Trophoblast cell (in vitro differentiated cells and primary cell): ENCODE measurements at regions not wholly inside any gene's neighbourhood (a gene's known extent, or its start where the extent isn't known, plus 50 kb on each side); places are given as distances from the start of the nearest gene placed in this dataset.

Experiments used
- DNase-seq, 2 donors: peaks; one replicate each; pipeline ENCODE4 v3.0.0-alpha.2; 2016
- H2AFZ ChIP-seq: 2 replicates; pipeline ENCODE4 v1.6.1; 2013; ENCODE audit warnings: low read length, moderate library complexity, mild to moderate bottlenecking; ENCODE audit not compliant: insufficient read depth, poor library complexity
- H2AK5ac ChIP-seq: 2 replicates; pipeline ENCODE4 v1.6.1; 2013; ENCODE audit warnings: mild to moderate bottlenecking, low read length
- H2BK120ac ChIP-seq: 2 replicates; pipeline ENCODE4 v1.6.1; 2013; ENCODE audit warnings: low read length, mild to moderate bottlenecking, moderate library complexity; ENCODE audit not compliant: insufficient read depth, poor library complexity
- H2BK12ac ChIP-seq: 2 replicates; pipeline ENCODE4 v1.6.1; 2013; ENCODE audit warnings: mild to moderate bottlenecking, low read length, moderate library complexity
- H2BK5ac ChIP-seq: 2 replicates; pipeline ENCODE4 v1.6.1; 2013; ENCODE audit warnings: low read length, low read depth, moderate library complexity, mild to moderate bottlenecking; ENCODE audit not compliant: poor library complexity
- H3K14ac ChIP-seq: 2 replicates; pipeline ENCODE4 v1.6.1; 2013; ENCODE audit warnings: mild to moderate bottlenecking, low read length
- H3K18ac ChIP-seq: 2 replicates; pipeline ENCODE4 v1.6.1; 2013; ENCODE audit warnings: mild to moderate bottlenecking, low read length
- H3K23ac ChIP-seq: 2 replicates; pipeline ENCODE4 v1.6.1; 2013; ENCODE audit warnings: low read length
- H3K27ac ChIP-seq: 2 replicates; pipeline ENCODE4 v1.5.1; 2013; ENCODE audit warnings: low read depth, mild to moderate bottlenecking, inconsistent platforms, low read length, moderate library complexity
- H3K27me3 ChIP-seq: 2 replicates; pipeline ENCODE4 v1.6.1; 2013; ENCODE audit warnings: inconsistent platforms, mild to moderate bottlenecking, low read length, moderate library complexity; ENCODE audit not compliant: insufficient read depth
- H3K36me3 ChIP-seq, 2 experiments: 1 replicate in 1 of 2; 2 replicates in 1 of 2; pipeline ENCODE4 v1.6.1; 2013; ENCODE audit warnings: low read length in 2 of 2, mild to moderate bottlenecking in 2 of 2, moderate library complexity in 1 of 2; ENCODE audit not compliant: insufficient read depth in 2 of 2, control insufficient read depth in 1 of 2
- H3K4ac ChIP-seq: 2 replicates; pipeline ENCODE4 v1.6.1; 2013; ENCODE audit warnings: low read depth, mild to moderate bottlenecking, low read length, moderate library complexity
- H3K4me1 ChIP-seq, 2 experiments: 1 replicate in 1 of 2; 2 replicates in 1 of 2; pipeline ENCODE4 v1.6.1; 2013; ENCODE audit warnings: low read length in 2 of 2, mild to moderate bottlenecking in 2 of 2, moderate library complexity in 1 of 2; ENCODE audit not compliant: insufficient read depth in 2 of 2, control insufficient read depth in 1 of 2
- H3K4me2 ChIP-seq: 2 replicates; pipeline ENCODE4 v1.6.1; 2013; ENCODE audit warnings: inconsistent platforms, mild to moderate bottlenecking, low read length, moderate library complexity
- H3K4me3 ChIP-seq: 2 replicates; pipeline ENCODE4 v1.5.1; 2013; ENCODE audit warnings: mild to moderate bottlenecking, low read depth, low read length, inconsistent platforms
- H3K79me1 ChIP-seq: one replicate; pipeline ENCODE4 v1.6.1; 2013; ENCODE audit warnings: low read length
- H3K79me2 ChIP-seq: 2 replicates; pipeline ENCODE4 v1.6.1; 2013; ENCODE audit warnings: low read length, mild to moderate bottlenecking; ENCODE audit not compliant: control insufficient read depth, insufficient read depth, poor library complexity
- H3K9ac ChIP-seq: 2 replicates; pipeline ENCODE4 v1.6.1; 2013; ENCODE audit warnings: mild to moderate bottlenecking, low read length
- H3K9me3 ChIP-seq: 2 replicates; pipeline ENCODE4 v1.6.1; 2013; ENCODE audit warnings: low read depth, mild to moderate bottlenecking, control low read depth, inconsistent platforms, low read length; ENCODE audit not compliant: insufficient read depth
- H4K12ac ChIP-seq: 2 replicates; pipeline ENCODE4 v1.6.1; 2013; ENCODE audit warnings: low read depth, mild to moderate bottlenecking, low read length, moderate library complexity
- H4K8ac ChIP-seq: 2 replicates; pipeline ENCODE4 v1.6.1; 2013; ENCODE audit warnings: low read depth, mild to moderate bottlenecking, low read length, moderate library complexity
- H4K91ac ChIP-seq: one replicate; pipeline ENCODE4 v1.6.1; 2013; ENCODE audit warnings: low read depth, mild to moderate bottlenecking, low read length, moderate library complexity
- WGBS: extraction: QIAGEN DNeasy Blood & Tissue Kit; methylation state at CpG from one replicate; pipeline ENCODE4 v1.1.7; 2013; ENCODE audit warnings: missing lambda C conversion rate; ENCODE audit not compliant: insufficient read length, insufficient coverage; ENCODE audit errors: extremely low coverage; 5-methylcytosine and 5-hydroxymethylcytosine counted together

GRCh38 chr5:89478851-89479250 lies 595.9 kb upstream of the MEF2C start:
- no CpG with 5 or more reads among the region's 1 CpG for WGBS
- no peak overlapping the region for H2AFZ ChIP-seq
- H4K8ac ChIP-seq, result no peak overlapping the region
- H3K9me3 ChIP-seq, result no peaks in the 10 kb centered on the region
- no peak overlapping the region for H4K12ac ChIP-seq
- no peak overlapping the region for H2AK5ac ChIP-seq
- no peaks in the 10 kb centered on the region for H3K27me3 ChIP-seq
- no peak overlapping the region for H2BK12ac ChIP-seq
- H3K4ac ChIP-seq, result no peak overlapping the region
- H3K18ac ChIP-seq, result no peak overlapping the region
- no peaks in the 10 kb centered on the region for H3K79me2 ChIP-seq
- H3K36me3 ChIP-seq, result no peaks in the 10 kb centered on the region
- H3K4me3 ChIP-seq, result no peak overlapping the region
- H4K91ac ChIP-seq, result no peak overlapping the region
- H3K14ac ChIP-seq, result no peak overlapping the region
- no peak for DNase-seq
- no peak overlapping the region for H3K23ac ChIP-seq
- H3K4me2 ChIP-seq, result no peak overlapping the region
- no peaks in the 10 kb centered on the region for H3K4me1 ChIP-seq
- H2BK5ac ChIP-seq, result no peak overlapping the region
- H3K27ac ChIP-seq, result no peak overlapping the region
- no peak overlapping the region for H3K9ac ChIP-seq
- H3K79me1 ChIP-seq, result no peaks in the 10 kb centered on the region
- no peak overlapping the region for H2BK120ac ChIP-seq

- no peaks in the 10 kb centered on the region for H3K27me3 ChIP-seq
- H3K79me2 ChIP-seq, result no peaks in the 10 kb centered on the region
- no peaks in the 10 kb centered on the region for H3K4me1 ChIP-seq
- no peak overlapping the region for H3K14ac ChIP-seq
- no peak overlapping the region for H2BK120ac ChIP-seq
- no peak overlapping the region for H4K12ac ChIP-seq
- H2AK5ac ChIP-seq, result no peak overlapping the region
- no peaks in the 10 kb centered on the region for H3K9me3 ChIP-seq
- H3K4me3 ChIP-seq, result no peak overlapping the region
- H2AFZ ChIP-seq, result no peak overlapping the region
- no peak overlapping the region for H2BK12ac ChIP-seq
- no peak overlapping the region for H3K9ac ChIP-seq
- DNase-seq, result no peak
- no peak overlapping the region for H4K8ac ChIP-seq
- no peak overlapping the region for H3K4ac ChIP-seq
- H3K27ac ChIP-seq, result no peak overlapping the region
- H2BK5ac ChIP-seq, result no peak overlapping the region
- no peaks in the 10 kb centered on the region for H3K36me3 ChIP-seq
- H3K4me2 ChIP-seq, result no peak overlapping the region
- no peak overlapping the region for H3K18ac ChIP-seq
- H3K79me1 ChIP-seq, result no peaks in the 10 kb centered on the region
- no peak overlapping the region for H3K23ac ChIP-seq
- no CpG with 5 or more reads among the region's 3 CpGs for WGBS
- H4K91ac ChIP-seq, result no peak overlapping the region
Observed at GRCh38 chr5:89473196-89473595, 590.2 kb upstream of the MEF2C start.

- H3K23ac ChIP-seq, result no peak overlapping the region
- no peak overlapping the region for H3K18ac ChIP-seq
- WGBS, result no CpG with 5 or more reads among the region's 1 CpG
- no peak for DNase-seq
- no peak overlapping the region for H3K4me3 ChIP-seq
- no peak overlapping the region for H2AK5ac ChIP-seq
- no peaks in the 10 kb centered on the region for H3K36me3 ChIP-seq
- H3K79me1 ChIP-seq, result no peaks in the 10 kb centered on the region
- no peak overlapping the region for H4K91ac ChIP-seq
- H3K4me1 ChIP-seq, result no peaks in the 10 kb centered on the region
- no peak overlapping the region for H3K14ac ChIP-seq
- no peaks in the 10 kb centered on the region for H3K79me2 ChIP-seq
- H2BK5ac ChIP-seq, result no peak overlapping the region
- H3K4me2 ChIP-seq, result no peak overlapping the region
- H3K9me3 ChIP-seq, result no peaks in the 10 kb centered on the region
- H3K27me3 ChIP-seq, result no peaks in the 10 kb centered on the region
- H2AFZ ChIP-seq, result no peak overlapping the region
- no peak overlapping the region for H2BK12ac ChIP-seq
- no peak overlapping the region for H3K9ac ChIP-seq
- H4K12ac ChIP-seq, result no peak overlapping the region
- no peak overlapping the region for H3K27ac ChIP-seq
- no peak overlapping the region for H4K8ac ChIP-seq
- no peak overlapping the region for H3K4ac ChIP-seq
- no peak overlapping the region for H2BK120ac ChIP-seq
Observed at GRCh38 chr5:89471541-89471940, 588.6 kb upstream of the MEF2C start.

GRCh38 chr5:89471115-89471514 lies 588.1 kb upstream of the MEF2C start:
- Histone ChIP-seq H3K9me3 (no peaks in the 10 kb centered on the region), H2BK120ac (no peak overlapping the region), H4K91ac (no peak overlapping the region), H3K36me3 (no peaks in the 10 kb centered on the region), H2BK5ac (no peak overlapping the region), H3K4me3 (no peak overlapping the region), H3K27ac (no peak overlapping the region), H4K8ac (no peak overlapping the region), H2AK5ac (no peak overlapping the region), H3K4me2 (no peak overlapping the region), H2BK12ac (no peak overlapping the region), H3K79me2 (no peaks in the 10 kb centered on the region), H3K18ac (no peak overlapping the region), H3K9ac (no peak overlapping the region), H3K23ac (no peak overlapping the region), H3K14ac (no peak overlapping the region), H3K79me1 (no peaks in the 10 kb centered on the region), H3K4ac (no peak overlapping the region), H2AFZ (no peak overlapping the region), H3K4me1 (no peaks in the 10 kb centered on the region), H4K12ac (no peak overlapping the region), H3K27me3 (no peaks in the 10 kb centered on the region)
- DNase-seq, result no peak

- Histone ChIP-seq H3K4me1 (no peaks in the 10 kb centered on the region), H2AFZ (no peak overlapping the region), H3K27ac (no peak overlapping the region), H3K4me2 (no peak overlapping the region), H3K14ac (no peak overlapping the region), H4K91ac (no peak overlapping the region), H3K27me3 (no peaks in the 10 kb centered on the region), H3K79me1 (no peaks in the 10 kb centered on the region), H3K9ac (no peak overlapping the region), H3K79me2 (no peaks in the 10 kb centered on the region), H2BK120ac (no peak overlapping the region), H3K36me3 (no peaks in the 10 kb centered on the region), H2BK12ac (no peak overlapping the region), H2BK5ac (no peak overlapping the region), H3K18ac (no peak overlapping the region), H3K4me3 (no peak overlapping the region), H3K23ac (no peak overlapping the region), H2AK5ac (no peak overlapping the region), H3K9me3 (no peaks in the 10 kb centered on the region), H4K12ac (no peak overlapping the region), H4K8ac (no peak overlapping the region), H3K4ac (no peak overlapping the region)
- no peak for DNase-seq
- WGBS, result no CpG with 5 or more reads among the region's 1 CpG
Observed at GRCh38 chr5:89470658-89471057, 587.7 kb upstream of the MEF2C start.
